Naive thymus-derived CD8-positive, alpha-beta T cell (primary cell): ENCODE measurements at regions not wholly inside any gene's neighbourhood (a gene's known extent, or its start where the extent isn't known, plus 50 kb on each side); places are given as distances from the start of the nearest gene placed in this dataset.
A peak's percentile ranks its signal among the peaks of the same experiment; 100 is the strongest.

Experiments used
- ATAC-seq, 2 donors: fragments of 150-1000 bp; cut with Tn5 transposase in 1 of 2; sonication (Bioruptor Pico), chemical (Tn5 transposase) in 1 of 2; 1 replicate in 1 of 2; 2 replicates in 1 of 2; pipeline ENCODE4 v1.10.0; 2021; ENCODE audit warnings: mild to moderate bottlenecking in 2 of 2, moderate library complexity in 2 of 2
- POLR2A ChIA-PET: fragments of 350-600 bp; sonication (Branson Sonifier 250); formaldehyde crosslinking; loops from one replicate; lab custom pipeline; 2021; ENCODE audit warnings: antibody characterized with exemption; lab: Charles Lee
- DNase-seq, 10 donors: peaks; one replicate each; pipeline versions ENCODE4 v3.0.0 to v3.0.0-alpha.2; 2020 to 2022
- H3K27ac Mint-ChIP-seq, 10 donors: one replicate each; pipeline ENCODE4 v1.8.0; 2020 to 2022; ENCODE audit warnings: mild to moderate bottlenecking in 10 of 10, mixed read lengths in 10 of 10, moderate library complexity in 4 of 10, inconsistent platforms in 1 of 10
- H3K27me3 Mint-ChIP-seq, 5 donors: one replicate each; pipeline ENCODE4 v1.8.0; 2021 to 2022; ENCODE audit warnings: mixed read lengths in 5 of 5
- H3K36me3 Mint-ChIP-seq, 3 donors: one replicate each; pipeline ENCODE4 v1.8.0; 2020 to 2022; ENCODE audit warnings: mixed read lengths in 3 of 3, mild to moderate bottlenecking in 2 of 3, inconsistent platforms in 1 of 3
- H3K4me1 Mint-ChIP-seq, 4 donors: one replicate each; pipeline ENCODE4 v1.8.0; 2021 to 2022; ENCODE audit warnings: mixed read lengths in 4 of 4
- H3K4me3 Mint-ChIP-seq, 10 donors: one replicate each; pipeline ENCODE4 v1.8.0; 2020 to 2022; ENCODE audit warnings: mild to moderate bottlenecking in 10 of 10, mixed read lengths in 10 of 10, moderate library complexity in 6 of 10, inconsistent platforms in 1 of 10
- H3K9me3 Mint-ChIP-seq, 9 donors: one replicate each; pipeline ENCODE4 v1.8.0; 2020 to 2022; ENCODE audit warnings: mixed read lengths in 9 of 9, mild to moderate bottlenecking in 3 of 9, inconsistent platforms in 1 of 9, moderate library complexity in 1 of 9

GRCh38 chr3:159237226-159237625, 435.4 kb downstream of the MFSD1 start:
- H3K4me1 Mint-ChIP-seq = no peaks in the 10 kb centered on the region
- POLR2A ChIA-PET = no interaction called here
- peaks cover 5 to 24% (median 10%) of the 10 kb centered on the region in 5 donors for H3K27me3 Mint-ChIP-seq
- no peaks in the 10 kb centered on the region for H3K36me3 Mint-ChIP-seq
- H3K27ac Mint-ChIP-seq = no peak overlapping the region
- no peak overlapping the region for H3K4me3 Mint-ChIP-seq
- DNase-seq (no peak), ATAC-seq (no peak)
- no peaks in the 10 kb centered on the region for H3K9me3 Mint-ChIP-seq

GRCh38 chr3:159238646-159239045, 436.8 kb downstream of the MFSD1 start:
- ATAC-seq (no peak), DNase-seq (no peak)
- no peaks in the 10 kb centered on the region for H3K4me1 Mint-ChIP-seq
- H3K4me3 Mint-ChIP-seq = no peak overlapping the region
- peaks cover 2 to 15% (median 5%) of the 10 kb centered on the region in 5 donors for H3K27me3 Mint-ChIP-seq
- POLR2A ChIA-PET = no interaction called here
- no peaks in the 10 kb centered on the region for H3K36me3 Mint-ChIP-seq
- H3K9me3 Mint-ChIP-seq = no peaks in the 10 kb centered on the region
- peak overlapping the region in 1 of 10 donors; percentile 8 for H3K27ac Mint-ChIP-seq

- Mint-ChIP-seq H3K36me3 (no peaks in the 10 kb centered on the region), H3K9me3 (no peaks in the 10 kb centered on the region), H3K27me3 (peaks cover 2 to 15% (median 3%) of the 10 kb centered on the region in 5 donors), H3K27ac (no peak overlapping the region), H3K4me3 (no peak overlapping the region), H3K4me1 (no peaks in the 10 kb centered on the region)
- POLR2A ChIA-PET = no interaction called here
- ATAC-seq (no peak), DNase-seq (no peak)
Observed at GRCh38 chr3:159239059-159239458, 437.2 kb downstream of the MFSD1 start.

- Mint-ChIP-seq H3K4me1 (no peaks in the 10 kb centered on the region), H3K4me3 (no peak overlapping the region), H3K36me3 (no peaks in the 10 kb centered on the region), H3K9me3 (no peaks in the 10 kb centered on the region), H3K27ac (no peak overlapping the region), H3K27me3 (peaks cover 0 to 11% (median 1%) of the 10 kb centered on the region in 5 donors)
- POLR2A ChIA-PET = no interaction called here
- ATAC-seq = no peak
- no peak for DNase-seq
Observed at GRCh38 chr3:159244933-159245332, 443.1 kb downstream of the MFSD1 start.

DNA sequence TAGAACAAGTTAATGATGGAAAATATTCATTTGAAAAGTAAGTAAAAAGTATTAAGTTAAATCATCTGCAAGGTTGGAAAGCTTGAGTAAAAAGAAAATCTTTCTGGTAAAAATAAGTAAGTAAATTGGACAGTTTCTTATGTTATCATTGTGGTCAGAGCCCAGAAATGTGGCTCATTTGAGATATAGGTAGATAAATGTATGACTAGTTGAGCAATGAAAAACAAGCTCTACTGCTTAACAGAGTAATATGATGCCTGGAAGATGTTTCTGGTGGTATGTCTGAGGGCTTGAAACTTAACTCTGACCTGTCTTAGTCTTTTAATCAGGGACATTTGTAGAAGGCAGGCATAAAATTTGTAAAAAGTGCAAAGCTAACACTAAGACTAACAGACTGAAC, 444.0 kb downstream of the MFSD1 start:
- ATAC-seq = no peak
- Mint-ChIP-seq H3K9me3 (peaks cover 0 to 4% (median 0%) of the 10 kb centered on the region in 9 donors), H3K4me1 (no peaks in the 10 kb centered on the region), H3K27me3 (peaks cover 0 to 11% (median 2%) of the 10 kb centered on the region in 5 donors), H3K4me3 (no peak overlapping the region), H3K36me3 (no peaks in the 10 kb centered on the region), H3K27ac (no peak overlapping the region)
- POLR2A ChIA-PET = no interaction called here
- no peak for DNase-seq

- no peak for DNase-seq
- no peak overlapping the region for H3K27ac Mint-ChIP-seq
- no peaks in the 10 kb centered on the region for H3K4me1 Mint-ChIP-seq
- POLR2A ChIA-PET = no interaction called here
- ATAC-seq = no peak
- peaks cover 0 to 15% (median 4%) of the 10 kb centered on the region in 5 donors for H3K27me3 Mint-ChIP-seq
- H3K9me3 Mint-ChIP-seq = peaks cover 0 to 8% (median 0%) of the 10 kb centered on the region in 9 donors
- H3K4me3 Mint-ChIP-seq = no peak overlapping the region
- no peaks in the 10 kb centered on the region for H3K36me3 Mint-ChIP-seq
Observed at GRCh38 chr3:159246385-159246784, 444.5 kb downstream of the MFSD1 start.

DNA sequence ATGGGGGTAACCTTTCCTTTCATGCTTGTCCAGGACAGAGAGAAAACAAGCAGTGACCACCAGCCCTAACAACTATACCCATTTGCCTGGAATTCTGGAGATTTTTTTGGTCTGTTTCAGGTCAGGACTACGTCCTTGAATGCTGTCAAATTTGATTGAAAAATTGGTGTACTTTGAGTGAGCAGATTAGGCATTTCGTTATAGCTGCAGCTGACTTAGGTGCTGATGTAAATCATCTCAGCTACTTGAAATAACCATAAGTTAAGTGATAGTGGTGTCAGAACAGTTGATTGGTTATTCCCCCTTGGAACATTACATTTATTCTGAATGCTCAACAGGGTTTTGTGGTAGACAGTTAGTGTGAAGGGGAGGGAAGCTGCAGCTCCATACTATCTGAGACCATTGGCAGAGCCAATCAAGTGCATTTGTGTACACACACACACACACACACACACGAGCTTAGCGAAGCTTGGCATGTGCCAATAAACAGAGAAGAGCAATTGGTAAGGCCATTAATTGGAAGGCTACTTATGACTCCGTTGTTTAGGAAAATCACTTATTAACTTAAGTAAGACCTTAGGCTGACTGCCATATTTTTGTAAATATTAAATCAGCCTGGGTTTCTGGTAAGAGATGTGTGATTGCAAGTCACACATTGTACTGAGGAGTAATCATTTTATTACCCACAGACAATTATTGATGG, 447.8 kb downstream of the MFSD1 start:
- DNase-seq (no peak), ATAC-seq (no peak)
- H3K4me1 Mint-ChIP-seq = no peaks in the 10 kb centered on the region
- H3K36me3 Mint-ChIP-seq = peaks cover 0 to 16% (median 4%) of the 10 kb centered on the region in 3 donors
- peaks cover 10 to 29% (median 19%) of the 10 kb centered on the region in 9 donors for H3K9me3 Mint-ChIP-seq
- POLR2A ChIA-PET = no interaction called here
- H3K4me3 Mint-ChIP-seq = no peak overlapping the region
- peaks cover 8 to 22% (median 11%) of the 10 kb centered on the region in 5 donors for H3K27me3 Mint-ChIP-seq
- H3K27ac Mint-ChIP-seq = peak overlapping the region in 1 of 10 donors; percentile 14

GRCh38 chr3:159250961-159251360, 449.1 kb downstream of the MFSD1 start:
- ATAC-seq = no peak
- POLR2A ChIA-PET = no interaction called here

GRCh38 chr3:159252274-159252673, 450.4 kb downstream of the MFSD1 start:
- DNase-seq (no peak), ATAC-seq (no peak)
- no peak overlapping the region for H3K27ac Mint-ChIP-seq
- H3K27me3 Mint-ChIP-seq = peaks cover 8 to 33% (median 16%) of the 10 kb centered on the region in 5 donors
- H3K4me3 Mint-ChIP-seq = no peak overlapping the region
- no peaks in the 10 kb centered on the region for H3K4me1 Mint-ChIP-seq
- peaks cover 0 to 16% (median 4%) of the 10 kb centered on the region in 3 donors for H3K36me3 Mint-ChIP-seq
- H3K9me3 Mint-ChIP-seq = peaks cover 12 to 29% (median 19%) of the 10 kb centered on the region in 9 donors
- POLR2A ChIA-PET = no interaction called here

More at GRCh38 chr3:159250961-159251360, 449.1 kb downstream of the MFSD1 start:
- no peak for DNase-seq
- Mint-ChIP-seq H3K4me3 (no peak overlapping the region), H3K4me1 (no peaks in the 10 kb centered on the region), H3K27ac (no peak overlapping the region), H3K9me3 (peaks cover 12 to 29% (median 19%) of the 10 kb centered on the region in 9 donors), H3K27me3 (peaks cover 8 to 33% (median 16%) of the 10 kb centered on the region in 5 donors), H3K36me3 (peaks cover 0 to 16% (median 4%) of the 10 kb centered on the region in 3 donors)

- no peaks in the 10 kb centered on the region for H3K4me1 Mint-ChIP-seq
- H3K4me3 Mint-ChIP-seq = no peak overlapping the region
- peaks cover 0 to 16% (median 4%) of the 10 kb centered on the region in 3 donors for H3K36me3 Mint-ChIP-seq
- H3K27ac Mint-ChIP-seq = no peak overlapping the region
- no peak for ATAC-seq
- H3K9me3 Mint-ChIP-seq = peaks cover 12 to 29% (median 19%) of the 10 kb centered on the region in 9 donors
- peaks cover 8 to 33% (median 16%) of the 10 kb centered on the region in 5 donors for H3K27me3 Mint-ChIP-seq
- no peak for DNase-seq
- POLR2A ChIA-PET = no interaction called here
Observed at GRCh38 chr3:159252772-159253384, 451.0 kb downstream of the MFSD1 start.

GRCh38 chr3:159253860-159254259, 452.0 kb downstream of the MFSD1 start:
- Mint-ChIP-seq H3K4me1 (no peaks in the 10 kb centered on the region), H3K27ac (no peak overlapping the region), H3K4me3 (no peak overlapping the region), H3K9me3 (peaks cover 12 to 29% (median 19%) of the 10 kb centered on the region in 9 donors), H3K36me3 (peaks cover 0 to 16% (median 4%) of the 10 kb centered on the region in 3 donors), H3K27me3 (peaks cover 10 to 38% (median 18%) of the 10 kb centered on the region in 5 donors)
- ATAC-seq (no peak), DNase-seq (no peak)
- POLR2A ChIA-PET = no interaction called here

DNA sequence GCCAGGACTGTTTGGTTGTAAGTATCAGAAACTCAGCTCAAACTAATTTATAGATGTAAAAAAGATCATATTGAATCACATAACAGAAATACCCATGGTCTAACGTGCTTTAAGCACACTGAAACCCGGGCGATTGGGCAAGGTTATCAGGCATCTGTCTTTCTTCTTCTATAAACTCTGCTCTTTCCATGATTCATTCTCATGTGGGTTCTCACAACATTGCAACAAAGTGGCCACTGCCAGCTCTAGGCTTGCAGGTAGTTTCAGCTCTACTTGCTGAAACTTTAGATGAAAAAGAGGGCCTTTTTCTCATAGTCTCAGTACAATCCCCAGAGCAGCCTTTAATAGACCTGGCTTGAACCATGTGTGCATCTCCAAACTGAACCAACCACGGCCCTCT, 456.1 kb downstream of the MFSD1 start:
- ATAC-seq = no peak
- Mint-ChIP-seq H3K27ac (no peak overlapping the region), H3K9me3 (peaks cover 5 to 11% (median 8%) of the 10 kb centered on the region in 9 donors), H3K36me3 (peaks cover 0 to 7% (median 2%) of the 10 kb centered on the region in 3 donors), H3K4me1 (no peaks in the 10 kb centered on the region), H3K4me3 (no peak overlapping the region), H3K27me3 (peaks cover 11 to 34% (median 14%) of the 10 kb centered on the region in 5 donors)
- DNase-seq = no peak
- POLR2A ChIA-PET = no interaction called here

- no peak for DNase-seq
- H3K36me3 Mint-ChIP-seq = no peaks in the 10 kb centered on the region
- ATAC-seq = no peak
- H3K4me3 Mint-ChIP-seq = no peak overlapping the region
- no peaks in the 10 kb centered on the region for H3K4me1 Mint-ChIP-seq
- H3K27me3 Mint-ChIP-seq = peaks cover 9 to 25% (median 14%) of the 10 kb centered on the region in 5 donors
- H3K27ac Mint-ChIP-seq = no peak overlapping the region
- peaks cover 0 to 5% (median 0%) of the 10 kb centered on the region in 9 donors for H3K9me3 Mint-ChIP-seq
- POLR2A ChIA-PET = no interaction called here
Observed at GRCh38 chr3:159258934-159259333, 457.1 kb downstream of the MFSD1 start.
